ENCODE measurements at regions not wholly inside any gene's neighbourhood (a gene's known extent, or its start where the extent isn't known, plus 50 kb on each side); places are given as distances from the start of the nearest gene placed in this dataset.
A peak's percentile ranks its signal among the peaks of the same experiment; 100 is the strongest.

- TF ChIP-seq TFAP4 (IDR thresholded peaks at IDR 0.05; ENCODE audit: borderline replicate concordance, low read depth) (peak; percentile 71; the same call in 1 of the 2 replicates), MTF2 (CRISPR knock-in tag; IDR thresholded peaks at IDR 0.05; ENCODE audit: borderline replicate concordance) (no peak), RELA (CRISPR knock-in tag; IDR thresholded peaks at IDR 0.05) (no peak; the same call in 1 of the 2 replicates), GATAD2A (CRISPR knock-in tag; IDR thresholded peaks at IDR 0.05) (peak; percentile 97), ZNF274 (CRISPR knock-in tag; IDR thresholded peaks at IDR 0.05) (no peak), EZH2 (conservative IDR thresholded peaks at IDR 0.05; ENCODE audit: low read depth, low read length) (no peak), ZNF430 (CRISPR knock-in tag; IDR thresholded peaks at IDR 0.05) (peak; percentile 92; the same call in 1 of the 2 replicates), PITX1 (CRISPR knock-in tag; IDR thresholded peaks at IDR 0.05) (peak; percentile 87), ZNF607 (CRISPR knock-in tag; IDR thresholded peaks at IDR 0.05; ENCODE audit: borderline replicate concordance) (no peak), MAZ (IDR thresholded peaks at IDR 0.05; ENCODE audit: borderline replicate concordance, low read depth, low read length) (no peak), MAZ (CRISPR knock-in tag; IDR thresholded peaks at IDR 0.05; ENCODE audit: low read depth) (no peak), ZNF446 (CRISPR knock-in tag; IDR thresholded peaks at IDR 0.05) (no peak), ZFX (CRISPR knock-in tag; IDR thresholded peaks at IDR 0.05; ENCODE audit: low read depth) (peak; percentile 80), MATR3 (CRISPR knock-in tag; IDR thresholded peaks at IDR 0.05) (no peak), ZNF468 (CRISPR knock-in tag; IDR thresholded peaks at IDR 0.05) (no peak), HNRNPLL (IDR thresholded peaks at IDR 0.05; ENCODE audit: low read depth, low read length, poor library complexity, severe bottlenecking) (no peak), KDM1A (CRISPR knock-in tag; IDR thresholded peaks at IDR 0.05) (peak; percentile 85; the same call in 1 of the 2 replicates), SUZ12 (IDR thresholded peaks at IDR 0.05; ENCODE audit: low read depth, low read length) (no peak), PHB2 (IDR thresholded peaks at IDR 0.05; ENCODE audit: partially characterized antibody) (no peak)
- TF ChIP-seq, protein P1, sequence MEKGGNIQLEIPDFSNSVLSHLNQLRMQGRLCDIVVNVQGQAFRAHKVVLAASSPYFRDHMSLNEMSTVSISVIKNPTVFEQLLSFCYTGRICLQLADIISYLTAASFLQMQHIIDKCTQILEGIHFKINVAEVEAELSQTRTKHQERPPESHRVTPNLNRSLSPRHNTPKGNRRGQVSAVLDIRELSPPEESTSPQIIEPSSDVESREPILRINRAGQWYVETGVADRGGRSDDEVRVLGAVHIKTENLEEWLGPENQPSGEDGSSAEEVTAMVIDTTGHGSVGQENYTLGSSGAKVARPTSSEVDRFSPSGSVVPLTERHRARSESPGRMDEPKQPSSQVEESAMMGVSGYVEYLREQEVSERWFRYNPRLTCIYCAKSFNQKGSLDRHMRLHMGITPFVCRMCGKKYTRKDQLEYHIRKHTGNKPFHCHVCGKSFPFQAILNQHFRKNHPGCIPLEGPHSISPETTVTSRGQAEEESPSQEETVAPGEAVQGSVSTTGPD (CRISPR knock-in tag; IDR thresholded peaks at IDR 0.05) = peak; percentile 89; the same call in 1 of the 2 replicates
- TF ChIP-seq, protein P2, sequence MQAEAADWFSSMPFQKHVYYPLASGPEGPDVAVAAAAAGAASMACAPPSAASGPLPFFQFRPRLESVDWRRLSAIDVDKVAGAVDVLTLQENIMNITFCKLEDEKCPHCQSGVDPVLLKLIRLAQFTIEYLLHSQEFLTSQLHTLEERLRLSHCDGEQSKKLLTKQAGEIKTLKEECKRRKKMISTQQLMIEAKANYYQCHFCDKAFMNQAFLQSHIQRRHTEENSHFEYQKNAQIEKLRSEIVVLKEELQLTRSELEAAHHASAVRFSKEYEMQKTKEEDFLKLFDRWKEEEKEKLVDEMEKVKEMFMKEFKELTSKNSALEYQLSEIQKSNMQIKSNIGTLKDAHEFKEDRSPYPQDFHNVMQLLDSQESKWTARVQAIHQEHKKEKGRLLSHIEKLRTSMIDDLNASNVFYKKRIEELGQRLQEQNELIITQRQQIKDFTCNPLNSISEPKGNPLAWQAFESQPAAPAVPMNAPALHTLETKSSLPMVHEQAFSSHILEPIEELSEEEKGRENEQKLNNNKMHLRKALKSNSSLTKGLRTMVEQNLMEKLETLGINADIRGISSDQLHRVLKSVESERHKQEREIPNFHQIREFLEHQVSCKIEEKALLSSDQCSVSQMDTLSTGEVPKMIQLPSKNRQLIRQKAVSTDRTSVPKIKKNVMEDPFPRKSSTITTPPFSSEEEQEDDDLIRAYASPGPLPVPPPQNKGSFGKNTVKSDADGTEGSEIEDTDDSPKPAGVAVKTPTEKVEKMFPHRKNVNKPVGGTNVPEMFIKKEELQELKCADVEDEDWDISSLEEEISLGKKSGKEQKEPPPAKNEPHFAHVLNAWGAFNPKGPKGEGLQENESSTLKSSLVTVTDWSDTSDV (CRISPR knock-in tag; IDR thresholded peaks at IDR 0.05) = no peak
- TF ChIP-seq, protein P3, sequence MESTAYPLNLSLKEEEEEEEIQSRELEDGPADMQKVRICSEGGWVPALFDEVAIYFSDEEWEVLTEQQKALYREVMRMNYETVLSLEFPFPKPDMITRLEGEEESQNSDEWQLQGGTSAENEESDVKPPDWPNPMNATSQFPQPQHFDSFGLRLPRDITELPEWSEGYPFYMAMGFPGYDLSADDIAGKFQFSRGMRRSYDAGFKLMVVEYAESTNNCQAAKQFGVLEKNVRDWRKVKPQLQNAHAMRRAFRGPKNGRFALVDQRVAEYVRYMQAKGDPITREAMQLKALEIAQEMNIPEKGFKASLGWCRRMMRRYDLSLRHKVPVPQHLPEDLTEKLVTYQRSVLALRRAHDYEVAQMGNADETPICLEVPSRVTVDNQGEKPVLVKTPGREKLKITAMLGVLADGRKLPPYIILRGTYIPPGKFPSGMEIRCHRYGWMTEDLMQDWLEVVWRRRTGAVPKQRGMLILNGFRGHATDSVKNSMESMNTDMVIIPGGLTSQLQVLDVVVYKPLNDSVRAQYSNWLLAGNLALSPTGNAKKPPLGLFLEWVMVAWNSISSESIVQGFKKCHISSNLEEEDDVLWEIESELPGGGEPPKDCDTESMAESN (CRISPR knock-in tag; conservative IDR thresholded peaks at IDR 0.05) = peak; percentile 42
- TF ChIP-seq, protein P4, sequence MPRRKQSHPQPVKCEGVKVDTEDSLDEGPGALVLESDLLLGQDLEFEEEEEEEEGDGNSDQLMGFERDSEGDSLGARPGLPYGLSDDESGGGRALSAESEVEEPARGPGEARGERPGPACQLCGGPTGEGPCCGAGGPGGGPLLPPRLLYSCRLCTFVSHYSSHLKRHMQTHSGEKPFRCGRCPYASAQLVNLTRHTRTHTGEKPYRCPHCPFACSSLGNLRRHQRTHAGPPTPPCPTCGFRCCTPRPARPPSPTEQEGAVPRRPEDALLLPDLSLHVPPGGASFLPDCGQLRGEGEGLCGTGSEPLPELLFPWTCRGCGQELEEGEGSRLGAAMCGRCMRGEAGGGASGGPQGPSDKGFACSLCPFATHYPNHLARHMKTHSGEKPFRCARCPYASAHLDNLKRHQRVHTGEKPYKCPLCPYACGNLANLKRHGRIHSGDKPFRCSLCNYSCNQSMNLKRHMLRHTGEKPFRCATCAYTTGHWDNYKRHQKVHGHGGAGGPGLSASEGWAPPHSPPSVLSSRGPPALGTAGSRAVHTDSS (CRISPR knock-in tag; conservative IDR thresholded peaks at IDR 0.05) = no peak
Observed at GRCh38 chr1:229098903-229099578, 171.9 kb upstream of the RAB4A start (continued).

Measured in HepG2 (cell line).